MM.1S (cell line): ENCODE measurements at regions not wholly inside any gene's neighbourhood (a gene's known extent, or its start where the extent isn't known, plus 50 kb on each side); places are given as distances from the start of the nearest gene placed in this dataset.

Experiments used
- EZH2 ChIP-seq: fragments of 300-600 bp; sonication (generic); optimal IDR thresholded peaks from 2 replicates; pipeline ENCODE3; 2017; ENCODE audit warnings: low read depth, mild to moderate bottlenecking, antibody characterized with exemption, low read length, mixed read lengths
- EZH2phosphoT487 ChIP-seq: fragments of 300-600 bp; sonication (generic); IDR thresholded peaks from 2 replicates; pipeline ENCODE4 v1.6.1; 2018; ENCODE audit warnings: antibody characterized with exemption, low read length
- TF ChIP-seq, protein P1 (sequence below): fragments of 300-600 bp; sonication (generic); IDR thresholded peaks from 2 replicates; pipeline ENCODE4 v1.5.1; 2016; ENCODE audit warnings: antibody characterized with exemption, low read length, mixed read lengths

DNA sequence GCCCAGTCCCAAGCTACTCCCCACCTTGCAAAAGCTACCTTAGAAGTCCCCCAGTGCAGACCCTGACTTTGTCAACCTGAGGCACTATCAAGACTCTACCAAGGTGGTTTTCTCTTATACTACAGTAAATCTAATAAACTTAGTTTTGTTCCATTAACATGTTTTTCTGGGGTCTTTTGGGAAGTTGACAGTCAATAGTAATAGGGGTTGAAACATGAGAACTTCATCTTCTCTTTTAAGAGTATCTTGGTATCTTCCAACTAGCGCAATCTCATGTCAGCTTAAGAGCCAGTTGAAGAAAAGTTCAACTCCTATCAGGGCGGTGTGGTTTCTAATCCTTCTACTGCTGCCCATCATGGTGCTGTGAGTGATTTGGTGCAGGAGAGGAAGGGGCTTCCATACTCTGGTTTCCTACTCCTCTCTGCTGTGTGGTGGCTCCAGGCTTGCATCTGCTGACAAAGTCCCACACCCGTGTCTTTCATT, 164.2 kb downstream of the FOXA2 start:
- TF ChIP-seq, protein P1, sequence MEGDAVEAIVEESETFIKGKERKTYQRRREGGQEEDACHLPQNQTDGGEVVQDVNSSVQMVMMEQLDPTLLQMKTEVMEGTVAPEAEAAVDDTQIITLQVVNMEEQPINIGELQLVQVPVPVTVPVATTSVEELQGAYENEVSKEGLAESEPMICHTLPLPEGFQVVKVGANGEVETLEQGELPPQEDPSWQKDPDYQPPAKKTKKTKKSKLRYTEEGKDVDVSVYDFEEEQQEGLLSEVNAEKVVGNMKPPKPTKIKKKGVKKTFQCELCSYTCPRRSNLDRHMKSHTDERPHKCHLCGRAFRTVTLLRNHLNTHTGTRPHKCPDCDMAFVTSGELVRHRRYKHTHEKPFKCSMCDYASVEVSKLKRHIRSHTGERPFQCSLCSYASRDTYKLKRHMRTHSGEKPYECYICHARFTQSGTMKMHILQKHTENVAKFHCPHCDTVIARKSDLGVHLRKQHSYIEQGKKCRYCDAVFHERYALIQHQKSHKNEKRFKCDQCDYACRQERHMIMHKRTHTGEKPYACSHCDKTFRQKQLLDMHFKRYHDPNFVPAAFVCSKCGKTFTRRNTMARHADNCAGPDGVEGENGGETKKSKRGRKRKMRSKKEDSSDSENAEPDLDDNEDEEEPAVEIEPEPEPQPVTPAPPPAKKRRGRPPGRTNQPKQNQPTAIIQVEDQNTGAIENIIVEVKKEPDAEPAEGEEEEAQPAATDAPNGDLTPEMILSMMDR: no peak
- TF ChIP-seq EZH2 (no peak), EZH2phosphoT487 (no peak)
